Esophagus squamous epithelium (tissue), 4 donors: ENCODE measurements at regions not wholly inside any gene's neighbourhood (a gene's known extent, or its start where the extent isn't known, plus 50 kb on each side); places are given as distances from the start of the nearest gene placed in this dataset.

ENCODE experiments used
- CTCF ChIP-seq, 6 experiments: fragments of 450-650 bp in 4 of 6; fragments of 200-600 bp in 2 of 6; sonication (generic) in 2 of 6; IDR thresholded peaks; one replicate each; pipeline ENCODE4 v1.5.1; 2016 to 2019; ENCODE audit warnings: antibody characterized with exemption in 6 of 6, mild to moderate bottlenecking in 4 of 6, moderate library complexity in 4 of 6
- POLR2A ChIP-seq, 4 donors: fragments of 450-650 bp; IDR thresholded peaks; one replicate each; pipeline ENCODE4 v1.6.1; 2017; ENCODE audit warnings: antibody characterized with exemption in 4 of 4, mild to moderate bottlenecking in 4 of 4, moderate library complexity in 3 of 4

DNA sequence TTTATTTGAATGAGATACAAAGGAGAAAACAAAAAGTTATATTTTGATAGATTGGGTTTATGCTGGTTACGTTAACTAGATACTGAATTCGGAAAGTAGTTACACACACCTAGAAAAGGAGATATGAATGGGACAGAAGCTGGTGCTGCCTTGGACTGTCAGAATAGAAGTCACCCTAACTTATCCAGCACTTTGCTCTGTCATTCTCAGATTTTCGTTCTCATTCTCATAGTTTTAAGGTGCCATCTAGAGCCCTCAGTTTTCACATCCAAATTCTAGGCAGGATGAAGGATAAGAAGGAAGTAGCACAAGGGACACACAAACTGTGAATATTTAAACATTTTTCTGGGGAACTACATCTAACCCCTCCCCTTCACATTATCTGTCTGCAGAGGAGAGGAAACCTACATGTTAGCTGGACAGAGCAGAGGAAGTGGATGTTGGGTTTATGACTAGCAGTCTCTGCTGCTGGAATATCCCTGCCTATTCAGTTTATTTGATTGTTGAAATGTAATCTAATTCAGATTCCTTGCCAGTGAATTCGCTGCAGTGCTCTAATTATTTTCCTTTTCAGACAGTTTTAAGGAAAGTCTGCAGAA is 521.9 kb downstream of the FAT4 start:
- TF ChIP-seq CTCF (IDR thresholded peaks at IDR 0.05): no peak
- TF ChIP-seq POLR2A (IDR thresholded peaks at IDR 0.05): no peak
